Keratinocyte (primary cell): ENCODE measurements at regions not wholly inside any gene's neighbourhood (a gene's known extent, or its start where the extent isn't known, plus 50 kb on each side); places are given as distances from the start of the nearest gene placed in this dataset.

Source experiments
- DNase-seq: peaks from one replicate; pipeline ENCODE4 v3.0.0-alpha.2; 2011; ENCODE audit warnings: low read depth, missing footprints, low spot score
- FAIRE-seq: peaks from 2 replicates; lab custom pipeline; 2011; peaks lifted over from hg19 to GRCh38; lab: Jason Lieb, UNC
- H2AFZ ChIP-seq: 2 replicates; pipeline ENCODE4 v1.6.0; 2012; ENCODE audit warnings: low read length, control low read depth, inconsistent platforms; ENCODE audit not compliant: control insufficient read depth
- H3K27ac ChIP-seq: 2 replicates; pipeline ENCODE4 v1.5.1; 2011; ENCODE audit warnings: low read length; ENCODE audit not compliant: control insufficient read depth, insufficient read depth
- H3K27me3 ChIP-seq: 3 replicates; pipeline ENCODE4 v1.6.0; 2011; ENCODE audit warnings: low read length; ENCODE audit not compliant: control insufficient read depth, insufficient read depth; ENCODE audit errors: extremely low read depth
- H3K36me3 ChIP-seq, 2 experiments: 2 replicates in 1 of 2; 3 replicates in 1 of 2; pipeline ENCODE4 v1.5.1; 2011; ENCODE audit warnings: low read length in 2 of 2, mild to moderate bottlenecking in 1 of 2; ENCODE audit not compliant: control insufficient read depth in 2 of 2, insufficient read depth in 2 of 2; ENCODE audit errors: extremely low read depth in 1 of 2
- H3K4me1 ChIP-seq: 3 replicates; pipeline ENCODE4 v1.5.1; 2011; ENCODE audit warnings: low read length; ENCODE audit not compliant: control insufficient read depth, insufficient read depth; ENCODE audit errors: extremely low read depth
- H3K4me2 ChIP-seq: 3 replicates; pipeline ENCODE4 v1.6.0; 2011; ENCODE audit warnings: low read depth, low read length; ENCODE audit not compliant: control insufficient read depth, insufficient read depth; ENCODE audit errors: extremely low read depth
- H3K4me3 ChIP-seq, 3 experiments: fragments of 200-600 bp in 1 of 3; sonication (generic) in 1 of 3; 2 replicates in 2 of 3; 3 replicates in 1 of 3; pipeline ENCODE4 v1.5.1; 2011 to 2016; ENCODE audit warnings: low read length in 3 of 3, mild to moderate bottlenecking in 3 of 3, control low read depth in 2 of 3, inconsistent platforms in 1 of 3, low read depth in 1 of 3, mixed read lengths in 1 of 3, mixed run types in 1 of 3, moderate library complexity in 1 of 3; ENCODE audit not compliant: control insufficient read depth in 2 of 3, insufficient read depth in 2 of 3; ENCODE audit errors: extremely low read depth in 1 of 3
- H3K79me2 ChIP-seq: 2 replicates; pipeline ENCODE4 v1.6.0; 2012; ENCODE audit warnings: low read length; ENCODE audit not compliant: control insufficient read depth, insufficient read depth
- H3K9ac ChIP-seq: 3 replicates; pipeline ENCODE4 v1.6.0; 2011; ENCODE audit warnings: low read length; ENCODE audit not compliant: control insufficient read depth, insufficient read depth; ENCODE audit errors: extremely low read depth
- H3K9me1 ChIP-seq: 3 replicates; pipeline ENCODE4 v1.6.0; 2011; ENCODE audit warnings: low read length; ENCODE audit not compliant: control insufficient read depth, insufficient read depth; ENCODE audit errors: extremely low read depth
- H3K9me3 ChIP-seq: 2 replicates; pipeline ENCODE4 v1.5.1; 2012; ENCODE audit warnings: low read depth, low read length; ENCODE audit not compliant: control insufficient read depth
- H4K20me1 ChIP-seq: 3 replicates; pipeline ENCODE4 v1.6.0; 2011; ENCODE audit warnings: low read length; ENCODE audit not compliant: control insufficient read depth, insufficient read depth; ENCODE audit errors: extremely low read depth
- CTCF ChIP-seq, 3 experiments: IDR thresholded peaks in 1 of 3; conservative IDR thresholded peaks in 1 of 3; optimal IDR thresholded peaks in 1 of 3; 2 replicates in 2 of 3; 3 replicates in 1 of 3; pipeline versions ENCODE3 to v1.5.1; 2011; ENCODE audit warnings: low read length in 3 of 3, mild to moderate bottlenecking in 3 of 3, moderate library complexity in 2 of 3, control low read depth in 1 of 3, inconsistent platforms in 1 of 3; ENCODE audit not compliant: insufficient read depth in 2 of 3; ENCODE audit errors: extremely low read depth in 1 of 3
- EZH2 ChIP-seq: IDR thresholded peaks from one replicate; pipeline ENCODE4 v1.6.1; 2012; ENCODE audit warnings: inconsistent platforms, mild to moderate bottlenecking, low read length, moderate library complexity
- dilution Hi-C: fragments of 300-500 bp; cut with MboI; formaldehyde crosslinking; loops from one replicate; pipeline ENCODE4 v1.7.0; 2020; ENCODE audit warnings: low sequenced_read_pairs; ENCODE audit not compliant: extremely low pct_ligation_motif_present

GRCh38 chr3:164620423-164620822 lies 457.9 kb downstream of the SI start:
- Histone ChIP-seq H3K79me2 (no peaks in the 10 kb centered on the region), H3K36me3 (no peaks in the 10 kb centered on the region), H3K9ac (no peak overlapping the region), H3K27ac (no peak overlapping the region), H3K4me1 (no peaks in the 10 kb centered on the region), H3K27me3 (no peaks in the 10 kb centered on the region), H3K9me3 (no peaks in the 10 kb centered on the region), H4K20me1 (no peaks in the 10 kb centered on the region), H3K9me1 (no peaks in the 10 kb centered on the region), H2AFZ (no peak overlapping the region), H3K4me2 (no peak overlapping the region), H3K4me3 (no peak overlapping the region)
- no peak for FAIRE-seq
- dilution Hi-C loops = no loop called here
- DNase-seq = no peak
- no peak for TF ChIP-seq CTCF (optimal IDR thresholded peaks at IDR 0.05 in 1 of 3, IDR thresholded peaks at IDR 0.05 in 1 of 3, conservative IDR thresholded peaks at IDR 0.05 in 1 of 3; ENCODE audit: extremely low read depth in 1 of 3, insufficient read depth in 2 of 3, low read length in 3 of 3)
- no peak for TF ChIP-seq EZH2

GRCh38 chr3:164612751-164613150 lies 465.5 kb downstream of the SI start:
- H3K36me3 ChIP-seq = no peaks in the 10 kb centered on the region
- TF ChIP-seq EZH2 = no peak
- TF ChIP-seq CTCF (optimal IDR thresholded peaks at IDR 0.05 in 1 of 3, IDR thresholded peaks at IDR 0.05 in 1 of 3, conservative IDR thresholded peaks at IDR 0.05 in 1 of 3; ENCODE audit: extremely low read depth in 1 of 3, insufficient read depth in 2 of 3, low read length in 3 of 3) = no peak
- no peaks in the 10 kb centered on the region for H3K9me3 ChIP-seq
- no peaks in the 10 kb centered on the region for H3K9me1 ChIP-seq
- no peak overlapping the region for H3K27ac ChIP-seq
- no peak overlapping the region for H3K4me2 ChIP-seq
- H2AFZ ChIP-seq = no peak overlapping the region
- dilution Hi-C loops = no loop called here
- H3K27me3 ChIP-seq = no peaks in the 10 kb centered on the region
- H3K79me2 ChIP-seq = no peaks in the 10 kb centered on the region
- no peaks in the 10 kb centered on the region for H4K20me1 ChIP-seq
- H3K4me3 ChIP-seq = no peak overlapping the region
- DNase-seq (no peak), FAIRE-seq (no peak)
- no peaks in the 10 kb centered on the region for H3K4me1 ChIP-seq
- no peak overlapping the region for H3K9ac ChIP-seq
